ENCODE measurements at regions not wholly inside any gene's neighbourhood (a gene's known extent, or its start where the extent isn't known, plus 50 kb on each side); places are given as distances from the start of the nearest gene placed in this dataset.

DNA sequence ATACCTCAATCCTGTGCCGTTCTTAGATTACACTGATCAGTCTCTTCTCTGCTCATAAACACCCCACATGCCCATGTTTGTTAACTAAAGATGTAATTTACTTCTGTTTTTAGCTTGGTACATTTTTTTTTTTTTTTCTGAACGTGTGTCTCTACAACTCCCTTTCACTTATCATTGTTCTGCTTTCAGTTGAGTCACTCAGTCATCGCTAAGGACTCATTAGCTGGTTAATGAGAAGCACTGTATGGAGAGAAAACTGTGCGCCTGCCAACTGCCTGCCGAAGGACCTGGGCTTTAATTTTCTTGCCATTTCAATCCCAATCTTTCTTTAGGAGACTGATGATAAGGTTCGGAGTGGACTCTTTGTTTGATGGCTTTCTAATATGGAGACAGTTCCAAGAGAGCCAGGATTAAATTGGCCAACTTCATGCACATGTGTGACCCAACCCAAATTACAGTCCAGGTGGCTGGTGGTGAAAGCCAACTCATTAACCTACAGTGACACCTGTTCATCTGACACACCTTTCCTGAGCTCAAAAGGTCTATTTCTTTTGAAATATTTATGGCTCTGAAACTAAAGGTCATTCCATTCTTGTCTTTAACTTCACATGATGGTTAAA lies 334.1 kb downstream of the BCKDHB start:
- no peaks in the 10 kb centered on the region for H3K4me1 ChIP-seq
- H3K27me3 ChIP-seq: no peaks in the 10 kb centered on the region
- peak overlapping the region; percentile 35 for H3K27ac ChIP-seq
- DNase-seq: peak; percentile 34
- H3K36me3 ChIP-seq: no peaks in the 10 kb centered on the region
- no peak overlapping the region for H3K9ac ChIP-seq (ENCODE audit: low read depth in 2 of 2, low read length in 2 of 2)
- no peak overlapping the region for H3K4me3 ChIP-seq
- no peaks in the 10 kb centered on the region for H3K9me3 ChIP-seq
- TF ChIP-seq, protein P1, sequence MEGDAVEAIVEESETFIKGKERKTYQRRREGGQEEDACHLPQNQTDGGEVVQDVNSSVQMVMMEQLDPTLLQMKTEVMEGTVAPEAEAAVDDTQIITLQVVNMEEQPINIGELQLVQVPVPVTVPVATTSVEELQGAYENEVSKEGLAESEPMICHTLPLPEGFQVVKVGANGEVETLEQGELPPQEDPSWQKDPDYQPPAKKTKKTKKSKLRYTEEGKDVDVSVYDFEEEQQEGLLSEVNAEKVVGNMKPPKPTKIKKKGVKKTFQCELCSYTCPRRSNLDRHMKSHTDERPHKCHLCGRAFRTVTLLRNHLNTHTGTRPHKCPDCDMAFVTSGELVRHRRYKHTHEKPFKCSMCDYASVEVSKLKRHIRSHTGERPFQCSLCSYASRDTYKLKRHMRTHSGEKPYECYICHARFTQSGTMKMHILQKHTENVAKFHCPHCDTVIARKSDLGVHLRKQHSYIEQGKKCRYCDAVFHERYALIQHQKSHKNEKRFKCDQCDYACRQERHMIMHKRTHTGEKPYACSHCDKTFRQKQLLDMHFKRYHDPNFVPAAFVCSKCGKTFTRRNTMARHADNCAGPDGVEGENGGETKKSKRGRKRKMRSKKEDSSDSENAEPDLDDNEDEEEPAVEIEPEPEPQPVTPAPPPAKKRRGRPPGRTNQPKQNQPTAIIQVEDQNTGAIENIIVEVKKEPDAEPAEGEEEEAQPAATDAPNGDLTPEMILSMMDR (IDR thresholded peaks at IDR 0.05): no peak
- intact Hi-C loops (cut with DNase I): no loop called here

GRCh38 chr6:80439721-80440470 lies 333.4 kb downstream of the BCKDHB start:
- no peak overlapping the region for H3K9ac ChIP-seq (ENCODE audit: low read depth in 2 of 2, low read length in 2 of 2)
- no peak for DNase-seq
- H3K9me3 ChIP-seq: no peaks in the 10 kb centered on the region
- no peak overlapping the region for H3K4me3 ChIP-seq
- peak overlapping the region; percentile 35 for H3K27ac ChIP-seq
- intact Hi-C loops (cut with DNase I): no loop called here
- no peaks in the 10 kb centered on the region for H3K36me3 ChIP-seq
- no peaks in the 10 kb centered on the region for H3K4me1 ChIP-seq
- TF ChIP-seq, protein P1 (IDR thresholded peaks at IDR 0.05): no peak
- H3K27me3 ChIP-seq: no peaks in the 10 kb centered on the region

GRCh38 chr6:80438772-80439171 lies 332.3 kb downstream of the BCKDHB start:
- no peak for DNase-seq
- H3K9me3 ChIP-seq: no peaks in the 10 kb centered on the region
- intact Hi-C loops (cut with DNase I): no loop called here
- no peaks in the 10 kb centered on the region for H3K27me3 ChIP-seq
- TF ChIP-seq, protein P1 (IDR thresholded peaks at IDR 0.05): no peak
- no peak overlapping the region for H3K27ac ChIP-seq
- no peak overlapping the region for H3K4me3 ChIP-seq
- H3K9ac ChIP-seq (ENCODE audit: low read depth in 2 of 2, low read length in 2 of 2): no peak overlapping the region
- H3K36me3 ChIP-seq: no peaks in the 10 kb centered on the region
- no peaks in the 10 kb centered on the region for H3K4me1 ChIP-seq

GRCh38 chr6:80437801-80438200 lies 331.3 kb downstream of the BCKDHB start:
- H3K36me3 ChIP-seq: no peaks in the 10 kb centered on the region
- H3K27me3 ChIP-seq: no peaks in the 10 kb centered on the region
- no peaks in the 10 kb centered on the region for H3K4me1 ChIP-seq
- no peak overlapping the region for H3K4me3 ChIP-seq
- DNase-seq: no peak
- H3K27ac ChIP-seq: no peak overlapping the region
- H3K9ac ChIP-seq (ENCODE audit: low read depth in 2 of 2, low read length in 2 of 2): no peak overlapping the region
- TF ChIP-seq, protein P1 (IDR thresholded peaks at IDR 0.05): no peak
- H3K9me3 ChIP-seq: no peaks in the 10 kb centered on the region
- intact Hi-C loops (cut with DNase I): no loop called here

DNA sequence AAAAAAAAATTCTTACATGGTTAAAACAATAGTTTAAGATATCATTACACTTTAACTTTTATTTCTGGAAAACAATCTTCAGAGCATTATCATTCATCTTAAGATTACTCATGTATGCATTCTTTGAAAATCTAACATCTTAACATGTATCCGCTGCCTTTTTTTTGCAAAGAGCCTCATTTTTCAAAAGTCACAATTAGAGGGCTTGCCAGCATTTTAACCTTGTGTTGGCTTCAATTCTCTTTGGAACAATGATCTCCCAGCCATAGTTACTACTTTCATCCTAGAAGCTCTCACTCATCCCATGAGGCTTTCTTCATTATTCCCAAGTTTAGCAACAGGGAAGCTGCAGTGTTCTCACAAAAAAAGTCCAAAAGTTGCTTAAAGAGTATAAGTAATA lies 330.8 kb downstream of the BCKDHB start:
- no peak for DNase-seq
- intact Hi-C loops (cut with DNase I): no loop called here
- Histone ChIP-seq H3K9me3 (no peaks in the 10 kb centered on the region), H3K9ac (ENCODE audit: low read depth in 2 of 2, low read length in 2 of 2) (no peak overlapping the region), H3K27ac (no peak overlapping the region), H3K4me1 (no peaks in the 10 kb centered on the region), H3K36me3 (no peaks in the 10 kb centered on the region), H3K4me3 (no peak overlapping the region), H3K27me3 (no peaks in the 10 kb centered on the region)
- TF ChIP-seq, protein P1 (IDR thresholded peaks at IDR 0.05): no peak
